ENCODE measurements at regions not wholly inside any gene's neighbourhood (a gene's known extent, or its start where the extent isn't known, plus 50 kb on each side); places are given as distances from the start of the nearest gene placed in this dataset.

DNA sequence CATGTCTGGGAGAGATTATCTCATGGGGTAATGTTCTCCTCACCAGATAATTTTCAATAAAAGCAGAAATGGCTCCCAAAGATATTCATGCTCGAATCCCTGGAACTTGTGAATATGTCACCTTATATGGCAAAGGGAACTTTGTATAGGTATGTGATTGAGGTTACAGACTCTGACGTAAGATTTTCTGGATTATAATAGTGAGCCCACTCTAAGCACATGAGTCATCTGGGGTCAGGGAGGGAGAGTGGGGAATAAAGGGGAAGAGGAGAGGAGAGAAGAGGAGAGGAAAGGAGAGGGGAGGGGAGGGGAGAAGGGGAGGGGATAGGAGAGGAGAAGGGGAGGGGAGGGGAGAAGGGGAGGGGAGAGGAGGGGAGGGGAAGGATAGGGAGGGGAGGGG lies 1193.9 kb downstream of the PLA2G4A start:
- TF ChIP-seq MAX (IDR thresholded peaks at IDR 0.05) (no peak), EGR1 (IDR thresholded peaks at IDR 0.05) (no peak), TAF1 (IDR thresholded peaks at IDR 0.05; ENCODE audit: low read depth) (no peak), CREB1 (IDR thresholded peaks at IDR 0.05; ENCODE audit: low read depth) (no peak), ZBTB7A (IDR thresholded peaks at IDR 0.05; ENCODE audit: low read depth) (no peak), TEAD4 (IDR thresholded peaks at IDR 0.05) (no peak), RAD21 (IDR thresholded peaks at IDR 0.05; ENCODE audit: low read depth) (no peak), CEBPB (IDR thresholded peaks at IDR 0.05) (no peak)

- TF ChIP-seq REST (IDR thresholded peaks at IDR 0.05; ENCODE audit: low read depth) (no peak), TAF1 (IDR thresholded peaks at IDR 0.05; ENCODE audit: low read depth) (no peak), CEBPB (IDR thresholded peaks at IDR 0.05) (no peak), EGR1 (IDR thresholded peaks at IDR 0.05) (no peak), FOXM1 (IDR thresholded peaks at IDR 0.05; ENCODE audit: borderline replicate concordance, low read depth) (no peak), EP300 (IDR thresholded peaks at IDR 0.05; ENCODE audit: borderline replicate concordance) (no peak), CREB1 (IDR thresholded peaks at IDR 0.05; ENCODE audit: low read depth) (no peak)
Measured at GRCh38 chr1:188023206-188023605, 1194.5 kb downstream of the PLA2G4A start.

GRCh38 chr1:188027613-188028012 lies 1198.9 kb downstream of the PLA2G4A start:
- TF ChIP-seq YY1 (IDR thresholded peaks at IDR 0.05; ENCODE audit: low read depth) (no peak), EP300 (IDR thresholded peaks at IDR 0.05; ENCODE audit: borderline replicate concordance) (peak; percentile 62; the same call in 1 of the 2 replicates), TEAD4 (IDR thresholded peaks at IDR 0.05) (peak; percentile 43; the same call in 1 of the 2 replicates), EGR1 (IDR thresholded peaks at IDR 0.05) (no peak)

- no peak for TF ChIP-seq CEBPB (IDR thresholded peaks at IDR 0.05)
- no peak for TF ChIP-seq NFIC (IDR thresholded peaks at IDR 0.05)
- no peak for TF ChIP-seq MAX (IDR thresholded peaks at IDR 0.05)
- no peak for TF ChIP-seq FOXM1 (IDR thresholded peaks at IDR 0.05; ENCODE audit: borderline replicate concordance, low read depth)
Measured at GRCh38 chr1:188043536-188044245, 1214.9 kb downstream of the PLA2G4A start.

DNA sequence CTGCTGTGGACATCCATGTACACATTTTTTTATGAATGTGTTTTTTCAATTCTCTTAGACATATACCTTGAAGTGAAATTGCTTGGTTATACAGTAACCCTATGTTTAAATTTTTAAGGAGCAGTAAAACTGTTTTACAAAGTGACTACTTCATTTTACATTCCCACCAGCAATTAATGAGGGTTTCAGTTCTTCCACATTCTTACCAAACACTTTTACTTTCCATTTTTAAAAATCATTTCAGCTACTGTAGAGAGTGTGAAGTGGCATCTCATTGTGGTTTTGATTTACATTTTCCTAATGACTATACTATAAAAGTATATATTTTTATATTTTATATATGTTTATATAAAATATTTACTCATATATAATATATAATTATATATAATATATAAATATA lies 1221.5 kb downstream of the PLA2G4A start:
- TF ChIP-seq REST (IDR thresholded peaks at IDR 0.05; ENCODE audit: low read depth): no peak
- TF ChIP-seq CREB1 (IDR thresholded peaks at IDR 0.05; ENCODE audit: low read depth): no peak
- TF ChIP-seq EGR1 (IDR thresholded peaks at IDR 0.05): no peak
- no peak for TF ChIP-seq FOXM1 (IDR thresholded peaks at IDR 0.05; ENCODE audit: borderline replicate concordance, low read depth)
- no peak for TF ChIP-seq CEBPB (IDR thresholded peaks at IDR 0.05)
- TF ChIP-seq RAD21 (IDR thresholded peaks at IDR 0.05; ENCODE audit: low read depth): no peak
- no peak for TF ChIP-seq ZBTB7A (IDR thresholded peaks at IDR 0.05; ENCODE audit: low read depth)
- no peak for TF ChIP-seq TAF1 (IDR thresholded peaks at IDR 0.05; ENCODE audit: low read depth)
- no peak for TF ChIP-seq EP300 (IDR thresholded peaks at IDR 0.05; ENCODE audit: borderline replicate concordance)
- no peak for TF ChIP-seq TCF12 (IDR thresholded peaks at IDR 0.05; ENCODE audit: low read depth)
- no peak for TF ChIP-seq MAX (IDR thresholded peaks at IDR 0.05)
- TF ChIP-seq TEAD4 (IDR thresholded peaks at IDR 0.05): no peak
- no peak for TF ChIP-seq YY1 (IDR thresholded peaks at IDR 0.05; ENCODE audit: low read depth)
- TF ChIP-seq USF1 (IDR thresholded peaks at IDR 0.05): no peak
- TF ChIP-seq NFIC (IDR thresholded peaks at IDR 0.05): no peak

GRCh38 chr1:188056011-188056410 lies 1227.3 kb downstream of the PLA2G4A start:
- TF ChIP-seq USF1 (IDR thresholded peaks at IDR 0.05) (no peak), NFIC (IDR thresholded peaks at IDR 0.05) (no peak), TAF1 (IDR thresholded peaks at IDR 0.05; ENCODE audit: low read depth) (no peak), TEAD4 (IDR thresholded peaks at IDR 0.05) (no peak), YY1 (IDR thresholded peaks at IDR 0.05; ENCODE audit: low read depth) (no peak), CEBPB (IDR thresholded peaks at IDR 0.05) (no peak), RAD21 (IDR thresholded peaks at IDR 0.05; ENCODE audit: low read depth) (no peak), FOXM1 (IDR thresholded peaks at IDR 0.05; ENCODE audit: borderline replicate concordance, low read depth) (no peak), REST (IDR thresholded peaks at IDR 0.05; ENCODE audit: low read depth) (no peak), TCF12 (IDR thresholded peaks at IDR 0.05; ENCODE audit: low read depth) (no peak), MAX (IDR thresholded peaks at IDR 0.05) (no peak), CREB1 (IDR thresholded peaks at IDR 0.05; ENCODE audit: low read depth) (no peak), ZBTB7A (IDR thresholded peaks at IDR 0.05; ENCODE audit: low read depth) (no peak)
